ENCODE measurements at regions not wholly inside any gene's neighbourhood (a gene's known extent, or its start where the extent isn't known, plus 50 kb on each side); places are given as distances from the start of the nearest gene placed in this dataset.

GRCh38 chr14:79986251-79986650 is 225.1 kb downstream of the DIO2 start:
- TF ChIP-seq POLR2AphosphoS5 (IDR thresholded peaks at IDR 0.05) (no peak), CTCF (IDR thresholded peaks at IDR 0.05) (no peak)
